ENCODE measurements at regions not wholly inside any gene's neighbourhood (a gene's known extent, or its start where the extent isn't known, plus 50 kb on each side); places are given as distances from the start of the nearest gene placed in this dataset.
"Not testable (repeated sequence)": the region's sequence is repeated elsewhere in the genome, so short reads cannot be mapped to it uniquely, and the experiment has no call there.

DNA sequence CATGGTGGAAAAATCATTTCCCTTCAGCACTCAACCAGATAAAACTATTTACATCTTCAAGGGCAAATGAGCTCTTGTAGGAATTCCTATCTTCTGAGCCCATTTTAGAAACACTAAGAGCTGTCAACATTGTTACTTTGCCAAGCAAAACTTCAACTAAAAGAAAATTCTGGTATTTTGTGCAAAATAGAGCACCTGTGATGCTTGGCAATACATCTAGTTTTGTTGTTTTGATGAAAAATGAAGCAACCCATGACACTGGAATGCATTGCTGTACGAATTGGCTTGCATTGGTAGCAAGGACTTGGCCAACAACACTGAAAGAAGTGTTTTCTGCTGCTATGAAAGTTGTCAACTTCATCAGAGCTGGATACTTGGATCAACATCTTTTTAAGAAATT, 194.4 kb downstream of the COX18 start:
- DNase-seq, result no peak

GRCh38 chr4:72864898-72865297, 204.6 kb downstream of the COX18 start:
- DNase-seq, result no peak

GRCh38 chr4:72864277-72864676, 205.2 kb downstream of the COX18 start:
- DNase-seq, result not testable (repeated sequence)

GRCh38 chr4:72860766-72861165, 208.8 kb downstream of the COX18 start:
- DNase-seq, result no peak

DNA sequence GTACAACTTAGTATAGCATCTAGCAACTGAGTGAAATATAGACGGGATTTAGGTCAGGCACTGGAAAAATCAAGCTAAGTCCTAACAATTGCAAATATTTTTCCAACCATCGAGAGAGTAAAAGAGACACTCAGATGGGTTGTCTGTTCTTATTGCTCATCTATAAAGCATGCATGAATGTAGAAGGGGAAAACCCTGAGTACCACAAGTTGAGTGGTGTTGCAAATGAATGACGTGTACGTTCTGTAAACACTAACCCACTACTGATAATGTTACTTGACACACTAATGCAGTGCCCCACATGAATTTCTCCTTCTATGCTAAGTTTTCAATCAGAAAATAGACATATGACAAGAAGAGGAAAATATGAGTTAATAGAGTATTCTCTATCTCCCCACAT, 211.2 kb downstream of the COX18 start:
- no peak for DNase-seq

DNA sequence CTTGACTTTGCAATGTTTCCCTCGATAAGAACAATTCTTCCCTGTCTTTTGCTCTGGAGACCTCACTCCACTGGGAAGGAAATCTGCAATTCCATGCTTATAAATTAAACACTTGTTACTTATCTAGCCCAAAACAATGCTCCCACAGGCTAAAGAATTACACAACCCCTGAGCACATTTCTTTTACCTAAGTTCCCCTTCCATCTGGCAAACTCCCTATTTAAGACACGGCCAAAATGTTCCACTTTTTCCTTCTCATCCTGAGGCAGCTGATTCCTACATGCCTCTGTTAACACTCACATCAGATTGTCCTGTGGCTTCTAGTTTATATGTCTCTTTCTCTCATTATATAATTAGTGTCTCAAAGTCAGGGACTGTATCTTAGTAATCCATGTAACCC, 211.7 kb downstream of the COX18 start:
- no peak for DNase-seq

DNA sequence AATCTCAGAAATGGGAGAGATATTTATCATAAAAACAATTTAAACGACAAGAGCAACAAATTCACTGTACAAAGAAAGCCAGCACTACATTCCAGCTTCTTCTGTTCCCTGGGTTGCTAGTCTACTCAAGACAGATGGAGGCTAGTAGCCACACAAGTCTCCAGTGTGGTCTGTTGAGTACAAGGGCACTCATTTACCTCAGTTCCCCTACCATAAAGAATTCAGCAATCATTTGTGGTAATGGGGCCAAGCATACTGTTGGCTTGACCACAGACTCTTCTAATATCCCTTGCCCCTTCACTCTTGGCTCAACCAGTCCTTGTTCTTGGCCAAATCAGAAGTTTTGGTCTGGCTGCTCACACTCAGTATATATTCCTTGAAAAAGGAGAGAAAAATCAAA, 212.3 kb downstream of the COX18 start:
- no peak for DNase-seq

DNA sequence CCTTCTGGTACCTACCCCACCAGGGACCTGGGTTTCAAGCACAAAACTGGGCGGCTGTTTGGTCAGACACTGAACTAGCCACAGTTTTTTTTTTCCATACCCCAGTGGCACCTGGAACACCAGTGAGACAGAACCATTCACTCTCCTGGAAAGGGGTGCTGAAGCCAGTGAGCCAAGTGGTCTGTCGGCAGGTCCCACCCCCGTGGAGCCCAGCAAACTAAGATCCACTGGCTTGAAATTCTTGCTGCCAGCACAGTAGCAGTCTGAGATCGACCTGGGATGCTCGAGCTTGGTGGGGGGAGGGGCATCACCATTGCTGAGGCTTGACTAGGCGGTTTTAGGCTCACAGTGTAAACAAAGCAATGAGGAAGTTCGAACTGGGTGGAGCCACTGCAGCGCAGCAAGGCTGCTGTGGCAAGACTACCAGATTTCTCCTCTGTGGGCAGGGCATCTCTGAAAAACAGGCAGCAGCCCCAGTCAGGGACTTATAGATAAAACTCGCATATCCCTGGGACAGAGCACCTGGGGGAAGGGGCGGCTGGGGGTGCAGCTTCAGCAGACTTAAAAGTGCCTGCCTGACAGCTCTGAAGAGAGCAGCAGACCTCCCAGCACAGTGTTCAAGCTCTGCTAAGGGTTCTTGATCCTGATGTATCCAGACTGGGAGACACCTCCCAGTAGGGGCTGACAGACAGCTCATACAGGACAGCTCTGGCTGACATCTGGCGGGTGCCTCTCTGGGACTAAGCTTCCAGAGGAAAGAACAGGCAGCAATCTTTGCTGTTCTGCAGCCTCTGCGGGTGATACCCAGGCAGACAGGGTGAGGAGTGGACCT, 223.0 kb downstream of the COX18 start:
- peak; percentile 52 for DNase-seq

- no peak for DNase-seq
These were observed 226.1 kb downstream of the COX18 start for GRCh38 chr4:72843466-72843865.

- DNase-seq, result no peak
These were observed 227.2 kb downstream of the COX18 start for GRCh38 chr4:72842323-72842722.

DNA sequence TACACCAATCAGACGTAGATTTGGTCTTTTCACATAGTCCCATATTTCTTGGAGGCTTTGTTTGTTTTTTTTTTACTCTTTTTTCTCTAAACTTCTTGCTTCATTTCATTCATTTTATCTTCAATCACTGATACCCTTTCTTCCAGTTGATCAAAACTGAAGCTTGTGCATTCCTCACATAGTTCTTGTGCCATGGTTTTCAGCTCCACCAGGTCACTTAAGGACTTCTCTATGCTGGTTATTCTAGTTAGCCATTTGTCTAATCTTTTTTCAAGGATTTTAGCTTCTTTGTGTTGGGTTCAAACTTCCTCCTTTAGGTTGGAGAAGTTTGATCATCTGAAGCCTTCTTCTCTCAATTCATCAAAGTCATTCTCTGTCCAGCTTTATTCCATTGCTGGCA, 229.3 kb downstream of the COX18 start:
- DNase-seq, result not testable (repeated sequence)

DNA sequence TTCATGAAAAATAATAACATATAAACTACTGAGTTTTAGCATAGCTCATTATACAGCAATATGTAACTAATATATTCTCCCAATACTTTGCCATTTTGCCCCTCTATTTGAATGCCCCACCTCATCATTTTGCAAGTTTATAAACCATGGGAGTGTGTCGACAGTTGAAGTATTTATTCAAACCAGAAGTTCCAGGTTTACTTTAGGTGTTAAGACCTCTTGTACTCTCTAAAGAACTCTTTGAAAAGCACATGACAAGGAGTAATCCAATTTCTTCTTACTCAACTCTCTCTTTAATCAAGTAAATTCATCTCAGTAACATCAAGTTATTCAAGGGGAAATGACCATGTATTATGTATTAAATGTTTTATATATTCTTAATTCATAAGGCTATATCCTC, 240.7 kb downstream of the COX18 start:
- DNase-seq, result no peak

GRCh38 chr4:72827968-72828367, 241.5 kb downstream of the COX18 start:
- DNase-seq, result no peak

DNA sequence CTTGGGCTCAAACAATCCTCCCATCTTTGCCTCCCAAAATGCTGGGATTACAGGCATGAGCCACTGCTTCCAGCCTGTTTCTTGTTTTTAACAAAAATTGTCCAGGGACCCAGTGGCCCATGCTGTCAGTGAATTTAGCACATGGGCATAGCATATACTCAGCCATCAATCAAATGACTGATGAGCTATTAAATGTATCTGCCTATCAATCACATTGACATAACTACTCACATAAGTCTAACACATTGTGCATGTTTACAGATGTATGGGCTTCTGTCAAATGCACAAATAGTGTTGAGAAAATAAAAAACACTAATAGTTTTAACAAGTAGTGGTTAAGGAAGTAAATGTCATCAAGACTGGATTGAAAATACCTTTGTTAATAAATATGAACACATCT, 249.4 kb downstream of the COX18 start:
- no peak for DNase-seq

DNA sequence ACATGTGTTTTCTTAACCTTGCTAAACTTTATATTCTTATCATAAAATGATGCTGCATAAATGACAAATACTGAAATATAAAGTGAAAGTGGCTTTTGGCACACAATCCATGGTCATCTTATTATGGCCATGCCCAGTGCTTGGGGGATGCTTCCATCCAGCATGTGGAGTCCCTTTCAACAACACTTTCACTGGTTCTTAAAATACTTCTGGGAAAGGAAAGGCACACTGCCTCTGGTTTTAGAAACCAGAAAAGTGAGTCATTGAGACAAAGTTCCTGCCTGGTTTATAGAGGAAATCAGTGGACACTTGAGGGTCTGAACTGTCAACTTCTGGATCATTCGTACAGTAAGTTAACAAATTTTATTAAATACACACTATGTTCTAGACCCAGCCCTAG, 248.0 kb upstream of the ADAMTS3 start:
- DNase-seq, result no peak

GRCh38 chr4:72814241-72814640, 245.2 kb upstream of the ADAMTS3 start:
- no peak for DNase-seq

DNA sequence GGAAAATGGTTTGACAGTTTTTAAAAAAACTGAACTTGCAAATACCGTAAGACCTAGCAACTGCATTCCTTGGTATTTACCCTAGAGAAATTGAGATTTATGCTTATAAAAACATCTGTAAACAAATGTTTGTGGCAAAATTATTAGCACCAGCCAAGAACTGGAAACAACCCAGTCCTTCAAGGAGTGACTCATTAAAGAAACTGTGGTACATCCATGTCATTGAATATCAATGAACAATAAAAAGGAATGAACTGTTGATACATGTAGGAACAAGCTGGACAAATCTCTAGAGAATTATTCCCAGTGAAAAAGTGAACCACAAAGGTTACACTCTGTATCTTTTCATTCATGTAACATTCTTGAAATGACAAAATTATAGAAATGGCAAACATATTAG, 240.2 kb upstream of the ADAMTS3 start:
- DNase-seq, result no peak

DNA sequence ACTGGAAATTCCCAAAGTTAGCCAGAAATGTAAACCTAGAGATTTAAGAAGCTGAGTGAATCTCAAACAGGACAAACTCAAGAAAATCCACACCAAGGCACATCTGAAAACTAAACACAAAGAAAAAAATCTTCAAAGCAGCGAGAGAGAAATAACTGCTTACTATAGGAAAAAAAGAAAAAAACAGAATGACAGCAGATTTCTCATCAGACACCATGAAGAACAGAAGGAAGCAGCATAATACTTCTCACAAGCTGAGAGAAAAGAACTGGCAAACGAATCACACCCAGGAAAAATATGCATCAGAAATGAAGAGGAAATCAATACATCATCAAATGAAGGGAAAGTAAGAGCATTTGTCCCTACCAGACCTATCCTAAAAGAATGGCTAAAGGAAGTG, 236.3 kb upstream of the ADAMTS3 start:
- no peak for DNase-seq

DNA sequence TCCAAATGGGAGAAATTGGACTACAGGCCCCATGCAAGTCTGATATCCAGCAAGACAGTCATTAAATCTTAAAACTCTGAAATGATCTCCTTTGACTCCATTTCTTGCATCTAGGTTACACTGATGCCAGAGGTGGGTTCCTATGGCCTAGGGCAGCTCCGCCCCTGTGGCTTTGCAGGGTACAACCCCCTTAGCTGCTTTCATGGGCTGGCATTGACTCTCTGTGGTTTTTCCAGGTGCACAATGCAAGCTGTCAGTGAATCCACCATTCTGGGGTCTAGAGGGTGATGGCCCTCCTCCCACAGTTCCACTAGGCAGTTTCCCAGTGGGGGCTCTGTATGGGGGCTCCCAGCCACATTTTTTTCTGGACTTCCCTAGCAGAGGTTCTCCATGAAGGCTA, 228.5 kb upstream of the ADAMTS3 start:
- DNase-seq, result no peak

GRCh38 chr4:72791054-72791453, 222.0 kb upstream of the ADAMTS3 start:
- no peak for DNase-seq

DNA sequence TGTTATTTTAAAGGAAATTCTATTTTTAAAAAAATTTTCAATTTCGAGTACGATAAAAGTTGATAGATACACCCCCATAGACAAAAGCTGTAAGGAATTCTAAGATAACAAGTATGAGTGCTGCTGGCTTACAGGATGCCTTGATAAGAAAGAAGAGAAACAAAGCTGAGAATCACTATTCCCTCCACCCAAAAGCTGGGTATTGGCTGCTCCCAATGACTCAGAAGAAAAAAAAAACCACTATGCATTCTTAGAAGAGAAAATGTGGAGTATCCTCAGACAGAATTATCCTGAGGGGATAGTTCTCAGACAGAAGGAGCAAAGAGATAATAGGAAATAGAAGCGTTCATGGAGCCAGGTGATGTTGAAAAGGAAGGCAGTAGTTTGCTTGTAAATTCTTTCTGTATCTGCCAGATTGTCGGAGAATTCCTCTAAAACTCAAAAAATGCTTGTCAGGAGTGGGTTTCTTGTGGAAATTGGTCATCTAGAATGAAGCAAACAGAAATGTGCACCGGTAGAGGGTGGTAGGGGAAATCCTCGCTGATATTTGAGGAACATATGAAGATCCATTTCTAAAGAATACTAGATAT, 217.5 kb upstream of the ADAMTS3 start:
- no peak for DNase-seq

- DNase-seq, result no peak
These were observed 210.2 kb upstream of the ADAMTS3 start for GRCh38 chr4:72779241-72779640.

- no peak for DNase-seq
These were observed 208.4 kb upstream of the ADAMTS3 start for GRCh38 chr4:72777436-72777835.

- no peak for DNase-seq
These were observed 201.7 kb upstream of the ADAMTS3 start for GRCh38 chr4:72770708-72771107.

DNA sequence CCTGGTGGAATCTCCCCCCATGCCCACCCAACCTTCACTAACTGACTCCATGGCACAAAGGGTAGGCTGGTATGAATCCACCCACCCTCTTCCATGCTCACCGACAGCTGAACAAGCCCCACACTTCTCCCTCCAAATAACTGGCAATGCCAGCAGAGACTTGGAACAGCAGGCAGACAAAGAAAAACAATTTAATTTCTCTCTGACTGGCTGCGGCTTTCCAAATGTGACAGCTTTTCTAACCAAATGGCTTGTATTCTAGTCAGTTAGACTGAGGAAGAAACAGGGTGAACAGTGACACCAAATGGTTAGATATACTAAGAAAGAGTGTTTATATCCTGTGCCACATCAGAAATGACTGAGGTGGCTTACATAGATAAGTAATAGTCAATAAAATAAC, 199.3 kb upstream of the ADAMTS3 start:
- DNase-seq, result peak; percentile 5

Data from hematopoietic multipotent progenitor cell treated with erythropoietin and hydrocortisone succinate and interleukin-3 and kit ligand, for 4 days (in vitro differentiated cells).